ENCODE measurements at regions not wholly inside any gene's neighbourhood (a gene's known extent, or its start where the extent isn't known, plus 50 kb on each side); places are given as distances from the start of the nearest gene placed in this dataset.

DNA sequence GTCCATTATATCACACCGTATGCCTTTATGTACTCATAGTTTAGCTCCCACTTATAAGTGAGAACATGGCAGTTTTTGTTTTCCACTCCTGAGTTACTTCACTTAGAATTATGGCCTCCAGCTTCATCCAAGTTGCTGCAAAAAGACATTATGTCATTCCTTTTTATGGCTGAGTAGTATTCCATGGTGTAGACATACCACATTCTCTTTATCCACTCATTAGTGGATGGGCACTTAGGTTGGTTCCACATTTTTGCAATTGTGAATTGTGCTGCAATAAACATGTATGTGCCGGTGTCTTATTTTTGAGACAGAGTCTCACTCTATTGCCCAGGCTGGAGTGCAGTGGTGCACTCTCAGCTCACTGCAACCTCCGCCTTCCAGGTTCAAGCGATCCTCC is 74.1 kb upstream of the IQSEC1 start:
- no peak overlapping the region for H3K9ac ChIP-seq (ENCODE audit: low read length)
- DNase-seq = no peak
- H2BK120ac ChIP-seq (ENCODE audit: insufficient read depth, low read length, poor library complexity) = no peak overlapping the region
- no peak overlapping the region for H2BK12ac ChIP-seq (ENCODE audit: low read length)
- H3K4me2 ChIP-seq (ENCODE audit: low read length) = no peak overlapping the region
- no peak overlapping the region for H3K4ac ChIP-seq (ENCODE audit: low read depth, low read length)
- no peaks in the 10 kb centered on the region for H3K79me2 ChIP-seq (ENCODE audit: control insufficient read depth, insufficient read depth, low read length, poor library complexity)
- no peak overlapping the region for H3K23ac ChIP-seq (ENCODE audit: low read length)
- H3K79me1 ChIP-seq (ENCODE audit: low read length) = no peaks in the 10 kb centered on the region
- H3K27me3 ChIP-seq (ENCODE audit: insufficient read depth, low read length) = no peaks in the 10 kb centered on the region
- no peak overlapping the region for H3K14ac ChIP-seq (ENCODE audit: low read length)
- H2AK5ac ChIP-seq (ENCODE audit: low read length) = no peak overlapping the region
- no peak overlapping the region for H4K91ac ChIP-seq (ENCODE audit: low read depth, low read length)
- no peak overlapping the region for H3K18ac ChIP-seq (ENCODE audit: low read length)
- peaks cover 4% of the 10 kb centered on the region for H3K9me3 ChIP-seq (ENCODE audit: insufficient read depth, low read depth, low read length)
- WGBS (ENCODE audit: extremely low coverage, insufficient coverage, insufficient read length) = no CpG with 5 or more reads among the region's 4 CpGs
- no peak overlapping the region for H4K8ac ChIP-seq (ENCODE audit: low read depth, low read length)
- no peak overlapping the region for H2BK5ac ChIP-seq (ENCODE audit: low read depth, low read length, poor library complexity)
- no peaks in the 10 kb centered on the region for H3K36me3 ChIP-seq (ENCODE audit: control insufficient read depth in 1 of 2, insufficient read depth in 2 of 2, low read length in 2 of 2)
- no peak overlapping the region for H2AFZ ChIP-seq (ENCODE audit: insufficient read depth, low read length, poor library complexity)
- no peak overlapping the region for H4K12ac ChIP-seq (ENCODE audit: low read depth, low read length)
- H3K4me3 ChIP-seq (ENCODE audit: low read depth, low read length) = no peak overlapping the region
- no peak overlapping the region for H3K27ac ChIP-seq (ENCODE audit: low read depth, low read length)
- no peaks in the 10 kb centered on the region for H3K4me1 ChIP-seq (ENCODE audit: control insufficient read depth in 1 of 2, insufficient read depth in 2 of 2, low read length in 2 of 2)

DNA sequence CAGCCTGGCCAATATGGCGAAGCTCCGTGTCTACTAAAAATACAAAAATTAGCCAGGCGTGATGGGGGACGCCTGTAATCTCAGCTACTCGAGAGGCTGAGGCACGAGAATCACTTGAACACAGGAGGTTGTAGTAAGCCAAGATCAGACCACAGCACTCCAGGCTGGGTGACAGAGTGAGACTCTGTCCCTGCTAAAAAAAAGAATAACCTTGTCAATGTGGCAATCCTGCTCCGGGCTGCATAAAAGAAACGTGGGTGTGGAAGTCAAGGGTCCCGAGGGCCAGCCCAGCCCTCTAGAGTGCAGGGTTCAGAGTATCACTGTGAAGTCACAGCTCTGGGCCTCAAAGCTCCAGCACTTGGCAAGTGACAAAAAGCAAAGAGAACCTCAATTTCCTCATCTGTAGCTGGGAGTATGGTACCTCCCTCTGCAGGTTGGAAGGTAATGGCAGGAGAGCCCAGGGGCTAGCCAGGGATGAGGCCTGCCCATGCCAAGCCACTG is 73.5 kb upstream of the IQSEC1 start:
- no peak overlapping the region for H4K8ac ChIP-seq (ENCODE audit: low read depth, low read length)
- no peak overlapping the region for H2BK120ac ChIP-seq (ENCODE audit: insufficient read depth, low read length, poor library complexity)
- no peaks in the 10 kb centered on the region for H3K27me3 ChIP-seq (ENCODE audit: insufficient read depth, low read length)
- H3K36me3 ChIP-seq (ENCODE audit: control insufficient read depth in 1 of 2, insufficient read depth in 2 of 2, low read length in 2 of 2) = no peaks in the 10 kb centered on the region
- no peak overlapping the region for H2AK5ac ChIP-seq (ENCODE audit: low read length)
- H3K18ac ChIP-seq (ENCODE audit: low read length) = no peak overlapping the region
- DNase-seq = no peak
- no peak overlapping the region for H3K14ac ChIP-seq (ENCODE audit: low read length)
- H3K4me2 ChIP-seq (ENCODE audit: low read length) = no peak overlapping the region
- H3K23ac ChIP-seq (ENCODE audit: low read length) = no peak overlapping the region
- no peak overlapping the region for H4K91ac ChIP-seq (ENCODE audit: low read depth, low read length)
- H3K4ac ChIP-seq (ENCODE audit: low read depth, low read length) = no peak overlapping the region
- H2AFZ ChIP-seq (ENCODE audit: insufficient read depth, low read length, poor library complexity) = no peak overlapping the region
- no peak overlapping the region for H4K12ac ChIP-seq (ENCODE audit: low read depth, low read length)
- no peak overlapping the region for H3K4me3 ChIP-seq (ENCODE audit: low read depth, low read length)
- H3K79me2 ChIP-seq (ENCODE audit: control insufficient read depth, insufficient read depth, low read length, poor library complexity) = no peaks in the 10 kb centered on the region
- no peak overlapping the region for H2BK5ac ChIP-seq (ENCODE audit: low read depth, low read length, poor library complexity)
- peaks cover 4% of the 10 kb centered on the region for H3K9me3 ChIP-seq (ENCODE audit: insufficient read depth, low read depth, low read length)
- no peak overlapping the region for H3K27ac ChIP-seq (ENCODE audit: low read depth, low read length)
- no peak overlapping the region for H2BK12ac ChIP-seq (ENCODE audit: low read length)
- no peak overlapping the region for H3K9ac ChIP-seq (ENCODE audit: low read length)
- H3K4me1 ChIP-seq (ENCODE audit: control insufficient read depth in 1 of 2, insufficient read depth in 2 of 2, low read length in 2 of 2) = no peaks in the 10 kb centered on the region
- no peaks in the 10 kb centered on the region for H3K79me1 ChIP-seq (ENCODE audit: low read length)
- whole genome bisulfite sequencing (ENCODE audit: extremely low coverage, insufficient coverage, insufficient read length) = no CpG with 5 or more reads among the region's 9 CpGs

DNA sequence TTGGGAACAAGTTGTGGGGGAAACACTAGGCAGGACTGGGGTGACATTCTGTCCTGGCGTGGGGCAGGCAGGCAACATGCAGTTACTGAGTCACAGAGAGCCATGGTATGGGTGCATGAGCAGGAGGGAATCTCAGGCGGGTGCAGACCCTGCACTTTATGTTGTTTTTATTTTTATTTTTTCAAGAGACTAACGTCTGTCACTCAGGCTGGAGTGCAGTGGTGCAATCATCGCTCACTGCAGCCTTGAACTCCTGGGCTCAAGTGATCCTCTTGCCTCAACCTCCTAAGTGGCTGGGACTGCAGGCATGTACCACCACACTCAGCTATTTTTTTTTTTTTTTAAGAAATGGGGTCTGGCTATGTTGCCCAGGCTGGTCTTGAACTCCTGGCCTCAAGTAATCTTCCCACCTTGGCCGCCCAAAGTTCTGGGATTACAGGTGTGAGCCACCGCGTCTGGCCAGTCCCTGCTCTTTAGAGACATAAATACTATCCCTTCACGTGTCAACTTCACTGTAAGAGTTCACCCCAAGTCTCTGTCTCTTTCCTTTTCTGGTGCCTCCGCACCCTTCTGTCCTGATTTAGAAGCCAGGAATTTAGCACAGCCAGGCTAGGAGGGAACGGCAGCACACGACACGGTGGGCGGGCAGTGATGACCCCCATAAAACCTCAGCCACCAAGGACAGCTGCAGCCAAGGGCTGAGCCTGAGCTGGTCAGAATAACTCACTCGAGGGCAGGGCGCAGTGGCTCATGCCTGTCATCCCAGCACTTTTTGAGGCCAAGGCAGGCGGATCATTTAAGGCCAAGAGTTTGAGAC is 72.8 kb upstream of the IQSEC1 start:
- Histone ChIP-seq H3K4me2 (ENCODE audit: low read length) (no peak overlapping the region), H4K12ac (ENCODE audit: low read depth, low read length) (no peak overlapping the region), H2BK120ac (ENCODE audit: insufficient read depth, low read length, poor library complexity) (no peak overlapping the region), H3K27me3 (ENCODE audit: insufficient read depth, low read length) (no peaks in the 10 kb centered on the region), H3K4me1 (ENCODE audit: control insufficient read depth in 1 of 2, insufficient read depth in 2 of 2, low read length in 2 of 2) (no peaks in the 10 kb centered on the region), H3K9me3 (ENCODE audit: insufficient read depth, low read depth, low read length) (peaks cover 4% of the 10 kb centered on the region), H3K4me3 (ENCODE audit: low read depth, low read length) (no peak overlapping the region), H3K23ac (ENCODE audit: low read length) (no peak overlapping the region), H3K14ac (ENCODE audit: low read length) (no peak overlapping the region), H3K36me3 (ENCODE audit: control insufficient read depth in 1 of 2, insufficient read depth in 2 of 2, low read length in 2 of 2) (no peaks in the 10 kb centered on the region), H2BK12ac (ENCODE audit: low read length) (no peak overlapping the region), H3K27ac (ENCODE audit: low read depth, low read length) (no peak overlapping the region), H3K79me2 (ENCODE audit: control insufficient read depth, insufficient read depth, low read length, poor library complexity) (no peaks in the 10 kb centered on the region), H3K4ac (ENCODE audit: low read depth, low read length) (no peak overlapping the region), H2AFZ (ENCODE audit: insufficient read depth, low read length, poor library complexity) (no peak overlapping the region), H2AK5ac (ENCODE audit: low read length) (no peak overlapping the region), H4K8ac (ENCODE audit: low read depth, low read length) (no peak overlapping the region), H3K9ac (ENCODE audit: low read length) (no peak overlapping the region), H3K18ac (ENCODE audit: low read length) (no peak overlapping the region), H4K91ac (ENCODE audit: low read depth, low read length) (no peak overlapping the region), H3K79me1 (ENCODE audit: low read length) (no peaks in the 10 kb centered on the region), H2BK5ac (ENCODE audit: low read depth, low read length, poor library complexity) (no peak overlapping the region)
- DNase-seq = no peak
- no CpG with 5 or more reads among the region's 16 CpGs for WGBS (ENCODE audit: extremely low coverage, insufficient coverage, insufficient read length)

DNA sequence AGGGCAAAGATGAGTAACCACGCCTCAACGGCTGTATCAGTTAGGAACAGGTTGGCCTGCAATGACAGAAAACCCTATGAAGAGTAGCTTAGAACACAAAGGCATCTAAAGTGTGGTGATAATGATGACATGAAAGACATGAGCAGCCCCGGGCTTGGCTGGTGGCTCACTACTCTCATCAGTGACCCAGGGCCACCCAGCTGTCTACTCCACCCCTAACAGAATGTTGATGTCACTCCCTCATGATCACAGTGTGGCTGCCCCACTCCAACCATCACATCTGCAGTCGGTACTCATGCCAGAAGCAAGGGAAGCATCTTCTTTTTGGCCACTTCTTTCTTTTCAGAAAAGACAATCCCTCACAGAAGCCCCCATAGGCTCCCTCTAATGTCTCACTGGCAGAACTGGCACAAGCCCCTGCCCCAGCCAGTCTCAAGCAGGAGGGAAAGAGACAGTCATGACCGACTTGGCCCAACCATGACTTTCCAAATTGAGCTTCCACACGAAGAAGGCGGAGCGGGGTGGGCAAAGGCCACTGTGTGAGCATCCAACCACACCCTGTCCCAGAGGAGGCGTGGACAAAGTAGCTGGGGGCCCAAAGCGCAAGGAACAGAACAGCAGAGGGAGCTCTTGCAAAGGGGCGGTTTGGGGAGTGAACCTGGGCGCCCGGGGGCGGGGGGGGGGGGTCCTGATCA is 72.0 kb upstream of the IQSEC1 start:
- no peak overlapping the region for H3K4ac ChIP-seq (ENCODE audit: low read depth, low read length)
- H2BK120ac ChIP-seq (ENCODE audit: insufficient read depth, low read length, poor library complexity) = no peak overlapping the region
- H4K12ac ChIP-seq (ENCODE audit: low read depth, low read length) = no peak overlapping the region
- no peak overlapping the region for H4K91ac ChIP-seq (ENCODE audit: low read depth, low read length)
- no peaks in the 10 kb centered on the region for H3K79me2 ChIP-seq (ENCODE audit: control insufficient read depth, insufficient read depth, low read length, poor library complexity)
- H3K36me3 ChIP-seq (ENCODE audit: control insufficient read depth in 1 of 2, insufficient read depth in 2 of 2, low read length in 2 of 2) = no peaks in the 10 kb centered on the region
- H2AFZ ChIP-seq (ENCODE audit: insufficient read depth, low read length, poor library complexity) = no peak overlapping the region
- H3K23ac ChIP-seq (ENCODE audit: low read length) = no peak overlapping the region
- no peak overlapping the region for H2BK5ac ChIP-seq (ENCODE audit: low read depth, low read length, poor library complexity)
- H3K18ac ChIP-seq (ENCODE audit: low read length) = no peak overlapping the region
- H2AK5ac ChIP-seq (ENCODE audit: low read length) = no peak overlapping the region
- no peaks in the 10 kb centered on the region for H3K79me1 ChIP-seq (ENCODE audit: low read length)
- no peak overlapping the region for H3K4me3 ChIP-seq (ENCODE audit: low read depth, low read length)
- no peak overlapping the region for H3K4me2 ChIP-seq (ENCODE audit: low read length)
- no peak overlapping the region for H3K27ac ChIP-seq (ENCODE audit: low read depth, low read length)
- H3K14ac ChIP-seq (ENCODE audit: low read length) = no peak overlapping the region
- no peak overlapping the region for H3K9ac ChIP-seq (ENCODE audit: low read length)
- no peak for DNase-seq
- WGBS (ENCODE audit: extremely low coverage, insufficient coverage, insufficient read length) = no CpG with 5 or more reads among the region's 14 CpGs
- no peaks in the 10 kb centered on the region for H3K27me3 ChIP-seq (ENCODE audit: insufficient read depth, low read length)
- no peaks in the 10 kb centered on the region for H3K4me1 ChIP-seq (ENCODE audit: control insufficient read depth in 1 of 2, insufficient read depth in 2 of 2, low read length in 2 of 2)
- H4K8ac ChIP-seq (ENCODE audit: low read depth, low read length) = no peak overlapping the region
- peaks cover 3% of the 10 kb centered on the region for H3K9me3 ChIP-seq (ENCODE audit: insufficient read depth, low read depth, low read length)
- H2BK12ac ChIP-seq (ENCODE audit: low read length) = no peak overlapping the region
